Islet precursor cell (in vitro differentiated cells): ENCODE measurements at regions not wholly inside any gene's neighbourhood (a gene's known extent, or its start where the extent isn't known, plus 50 kb on each side); places are given as distances from the start of the nearest gene placed in this dataset.

Source experiments
- DNase-seq: peaks from one replicate; pipeline ENCODE4 v3.0.0-alpha.2; 2018

- no peak for DNase-seq
These were observed 488.5 kb downstream of the ANKRD7 start for GRCh38 chr7:118713039-118713438.

GRCh38 chr7:118720632-118721031 is 496.1 kb downstream of the ANKRD7 start:
- no peak for DNase-seq

GRCh38 chr7:118731854-118732253 is 507.4 kb downstream of the ANKRD7 start:
- DNase-seq: no peak

- DNase-seq: peak; percentile 58
These were observed 510.0 kb downstream of the ANKRD7 start for GRCh38 chr7:118734541-118734940.

- no peak for DNase-seq
These were observed 510.9 kb downstream of the ANKRD7 start for GRCh38 chr7:118735441-118735840.

GRCh38 chr7:118737935-118738334 is 513.4 kb downstream of the ANKRD7 start:
- DNase-seq: no peak

GRCh38 chr7:118745927-118746326 is 521.4 kb downstream of the ANKRD7 start:
- no peak for DNase-seq

GRCh38 chr7:118747473-118747872 is 523.0 kb downstream of the ANKRD7 start:
- no peak for DNase-seq

GRCh38 chr7:118753479-118753878 is 529.0 kb downstream of the ANKRD7 start:
- no peak for DNase-seq

- no peak for DNase-seq
These were observed 530.1 kb downstream of the ANKRD7 start for GRCh38 chr7:118754608-118755007.

- DNase-seq: peak; percentile 53
These were observed 530.6 kb downstream of the ANKRD7 start for GRCh38 chr7:118755067-118755625.

GRCh38 chr7:118757066-118757465 is 532.6 kb downstream of the ANKRD7 start:
- DNase-seq: no peak

- DNase-seq: no peak
These were observed 534.1 kb downstream of the ANKRD7 start for GRCh38 chr7:118758582-118758981.

GRCh38 chr7:118759921-118760320 is 535.4 kb downstream of the ANKRD7 start:
- DNase-seq: no peak

GRCh38 chr7:118762451-118762850 is 537.9 kb downstream of the ANKRD7 start:
- no peak for DNase-seq

GRCh38 chr7:118764221-118764620 is 539.7 kb downstream of the ANKRD7 start:
- DNase-seq: no peak

GRCh38 chr7:118771672-118772071 is 547.2 kb downstream of the ANKRD7 start:
- DNase-seq: no peak

GRCh38 chr7:118777308-118777707 is 552.8 kb downstream of the ANKRD7 start:
- no peak for DNase-seq

- no peak for DNase-seq
These were observed 568.2 kb downstream of the ANKRD7 start for GRCh38 chr7:118792682-118793081.

- no peak for DNase-seq
These were observed 569.1 kb downstream of the ANKRD7 start for GRCh38 chr7:118793582-118793981.

GRCh38 chr7:118794419-118794818 is 569.9 kb downstream of the ANKRD7 start:
- DNase-seq: no peak

GRCh38 chr7:118801366-118801765 is 576.9 kb downstream of the ANKRD7 start:
- no peak for DNase-seq

- DNase-seq: no peak
These were observed 578.2 kb downstream of the ANKRD7 start for GRCh38 chr7:118802726-118803125.

- DNase-seq: no peak
These were observed 601.7 kb downstream of the ANKRD7 start for GRCh38 chr7:118826246-118826645.

- no peak for DNase-seq
These were observed 612.4 kb downstream of the ANKRD7 start for GRCh38 chr7:118836933-118837332.

- DNase-seq: no peak
These were observed 615.0 kb downstream of the ANKRD7 start for GRCh38 chr7:118839515-118839914.
